Caco-2 (cell line): ENCODE measurements at regions not wholly inside any gene's neighbourhood (a gene's known extent, or its start where the extent isn't known, plus 50 kb on each side); places are given as distances from the start of the nearest gene placed in this dataset.

Experiments used
- BruUV-seq: library from RNA; stranded (reverse); fragments of 400-500 nt; replicated peaks from 2 replicates; lab custom pipeline; 2021; lab: Mats Ljungman, UMichigan
- CTCF ChIA-PET: fragments of 300-600 bp; sonication (Branson Sonifier 250); formaldehyde crosslinking; loops from one replicate; lab custom pipeline; 2022; ENCODE audit warnings: antibody characterized with exemption; lab: Charles Lee
- POLR2A ChIA-PET: fragments of 300-600 bp; sonication (Branson Sonifier 250); formaldehyde crosslinking; loops from one replicate; lab custom pipeline; 2022; ENCODE audit warnings: antibody characterized with exemption; lab: Charles Lee
- DNase-seq, 2 experiments: peaks; one replicate each; pipeline versions ENCODE4 v3.0.0 to v3.0.0-alpha.2; 2020 to 2022
- H3K27me3 ChIP-seq: replicated peaks from 2 replicates; pipeline ENCODE4 v1.6.0; 2011; ENCODE audit warnings: low read length; ENCODE audit not compliant: control insufficient read depth, insufficient read depth
- H3K36me3 ChIP-seq: 2 replicates; pipeline ENCODE4 v1.5.1; 2011; ENCODE audit warnings: low read length; ENCODE audit not compliant: control insufficient read depth, insufficient read depth
- H3K4me1 ChIP-seq: fragments of 250-450 bp; sonication (Bioruptor Pico); 2 replicates; pipeline ENCODE4 v1.5.1; 2020; ENCODE audit warnings: mild to moderate bottlenecking
- H3K4me3 ChIP-seq: 2 replicates; pipeline ENCODE4 v1.5.1; 2011; ENCODE audit warnings: low read depth, mild to moderate bottlenecking, control low read depth, low read length
- H3K9me3 ChIP-seq: fragments of 250-450 bp; sonication (Bioruptor Pico); 2 replicates; pipeline ENCODE4 v1.5.1; 2020; ENCODE audit warnings: mild to moderate bottlenecking, moderate library complexity
- H3K27ac Mint-ChIP-seq: one replicate; pipeline ENCODE4 v1.8.0; 2022; ENCODE audit warnings: mixed read lengths; ENCODE audit not compliant: unreplicated experiment
- H3K27me3 Mint-ChIP-seq: one replicate; pipeline ENCODE4 v1.8.0; 2022; ENCODE audit warnings: mixed read lengths; ENCODE audit not compliant: insufficient read depth, unreplicated experiment
- H3K36me3 Mint-ChIP-seq: one replicate; pipeline ENCODE4 v1.8.0; 2022; ENCODE audit warnings: mild to moderate bottlenecking, mixed read lengths; ENCODE audit not compliant: insufficient read depth, unreplicated experiment
- H3K4me1 Mint-ChIP-seq: one replicate; pipeline ENCODE4 v1.8.0; 2022; ENCODE audit warnings: low read depth, mixed read lengths; ENCODE audit not compliant: unreplicated experiment
- H3K4me3 Mint-ChIP-seq: one replicate; pipeline ENCODE4 v1.8.0; 2022; ENCODE audit warnings: mild to moderate bottlenecking, moderate library complexity, mixed read lengths; ENCODE audit not compliant: unreplicated experiment
- H3K9me3 Mint-ChIP-seq: one replicate; pipeline ENCODE4 v1.8.0; 2022; ENCODE audit warnings: mixed read lengths; ENCODE audit not compliant: unreplicated experiment
- intact Hi-C: fragments of 100-400 bp; cut with micrococcal nuclease; formaldehyde crosslinking; loops from one replicate; pipeline ENCODE4 v1.10.0; 2022; ENCODE audit not compliant: unreplicated experiment
- TF ChIP-seq, protein P1 (sequence below), 2 experiments: fragments of 200-600 bp in 1 of 2; IDR thresholded peaks; 1 replicate in 1 of 2; 2 replicates in 1 of 2; pipeline versions ENCODE4 v1.5.1 to v1.8.0; 2011 to 2022; ENCODE audit warnings: antibody characterized with exemption in 1 of 2, control low read depth in 1 of 2, inconsistent platforms in 1 of 2, low read depth in 1 of 2, low read length in 1 of 2, mild to moderate bottlenecking in 1 of 2, moderate library complexity in 1 of 2; ENCODE audit not compliant: insufficient read depth in 1 of 2, severe bottlenecking in 1 of 2, unreplicated experiment in 1 of 2

DNA sequence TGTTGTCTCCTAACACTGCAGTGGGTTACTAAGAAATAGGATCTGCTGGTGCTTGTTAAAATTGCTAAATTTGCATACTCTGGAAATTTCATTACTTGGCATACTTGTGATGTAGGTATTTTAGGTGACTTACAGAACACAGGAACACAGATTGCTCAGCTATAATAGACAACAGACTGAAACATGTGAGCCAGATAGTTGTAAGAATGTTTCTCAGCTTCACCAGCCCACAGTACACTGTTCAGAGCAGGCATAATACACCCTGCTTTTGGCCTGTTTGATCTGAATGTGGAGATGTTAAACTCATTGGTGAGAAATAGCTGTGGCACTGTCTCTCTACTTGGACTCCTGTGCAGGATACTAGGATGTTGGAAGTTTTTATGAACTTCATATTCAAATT, 275.7 kb downstream of the CSNK1G3 start:
- no peak overlapping the region for H3K27ac Mint-ChIP-seq
- H3K4me1 ChIP-seq: no peaks in the 10 kb centered on the region
- H3K27me3 Mint-ChIP-seq: no peaks in the 10 kb centered on the region
- ChIA-PET POLR2A (no interaction called here), CTCF (no interaction called here)
- BruUV-seq: no TSS peak
- TF ChIP-seq, protein P1, sequence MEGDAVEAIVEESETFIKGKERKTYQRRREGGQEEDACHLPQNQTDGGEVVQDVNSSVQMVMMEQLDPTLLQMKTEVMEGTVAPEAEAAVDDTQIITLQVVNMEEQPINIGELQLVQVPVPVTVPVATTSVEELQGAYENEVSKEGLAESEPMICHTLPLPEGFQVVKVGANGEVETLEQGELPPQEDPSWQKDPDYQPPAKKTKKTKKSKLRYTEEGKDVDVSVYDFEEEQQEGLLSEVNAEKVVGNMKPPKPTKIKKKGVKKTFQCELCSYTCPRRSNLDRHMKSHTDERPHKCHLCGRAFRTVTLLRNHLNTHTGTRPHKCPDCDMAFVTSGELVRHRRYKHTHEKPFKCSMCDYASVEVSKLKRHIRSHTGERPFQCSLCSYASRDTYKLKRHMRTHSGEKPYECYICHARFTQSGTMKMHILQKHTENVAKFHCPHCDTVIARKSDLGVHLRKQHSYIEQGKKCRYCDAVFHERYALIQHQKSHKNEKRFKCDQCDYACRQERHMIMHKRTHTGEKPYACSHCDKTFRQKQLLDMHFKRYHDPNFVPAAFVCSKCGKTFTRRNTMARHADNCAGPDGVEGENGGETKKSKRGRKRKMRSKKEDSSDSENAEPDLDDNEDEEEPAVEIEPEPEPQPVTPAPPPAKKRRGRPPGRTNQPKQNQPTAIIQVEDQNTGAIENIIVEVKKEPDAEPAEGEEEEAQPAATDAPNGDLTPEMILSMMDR (IDR thresholded peaks at IDR 0.05; ENCODE audit: insufficient read depth in 1 of 2, low read depth in 1 of 2, low read length in 1 of 2, severe bottlenecking in 1 of 2, unreplicated experiment in 1 of 2): no peak
- no peak overlapping the region for H3K4me3 Mint-ChIP-seq
- H3K36me3 Mint-ChIP-seq: no peaks in the 10 kb centered on the region
- no peak for DNase-seq
- H3K9me3 Mint-ChIP-seq: peaks cover 10% of the 10 kb centered on the region
- no peaks in the 10 kb centered on the region for H3K4me1 Mint-ChIP-seq
- H3K36me3 ChIP-seq: no peaks in the 10 kb centered on the region
- H3K9me3 ChIP-seq: peaks cover 4% of the 10 kb centered on the region
- H3K27me3 ChIP-seq: no peaks in the 10 kb centered on the region
- intact Hi-C loops: no loop called here
- no peak overlapping the region for H3K4me3 ChIP-seq

DNA sequence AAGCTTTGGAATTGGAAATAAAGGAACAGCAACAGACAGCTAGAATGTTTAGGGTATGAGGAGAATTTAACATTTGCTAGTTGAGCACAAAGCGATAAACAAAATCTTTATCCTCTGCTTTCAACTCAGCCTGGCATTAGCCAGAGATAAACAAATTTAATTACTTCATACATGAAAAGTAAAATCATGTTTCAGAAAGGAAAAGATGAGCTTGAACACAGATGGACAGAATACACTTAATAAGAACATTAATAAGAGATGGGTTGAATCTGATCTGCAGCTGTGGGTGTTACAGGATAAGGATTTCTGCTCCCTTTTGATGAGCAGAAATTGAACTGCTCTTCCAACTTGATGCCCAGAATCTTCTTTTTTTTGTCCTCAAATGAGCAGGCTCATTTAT, 275.2 kb downstream of the CSNK1G3 start:
- H3K4me1 ChIP-seq: no peaks in the 10 kb centered on the region
- Mint-ChIP-seq H3K27ac (no peak overlapping the region), H3K27me3 (no peaks in the 10 kb centered on the region), H3K4me1 (no peaks in the 10 kb centered on the region), H3K9me3 (peaks cover 10% of the 10 kb centered on the region), H3K4me3 (no peak overlapping the region), H3K36me3 (no peaks in the 10 kb centered on the region)
- no TSS peak for BruUV-seq
- TF ChIP-seq, protein P1 (IDR thresholded peaks at IDR 0.05; ENCODE audit: insufficient read depth in 1 of 2, low read depth in 1 of 2, low read length in 1 of 2, severe bottlenecking in 1 of 2, unreplicated experiment in 1 of 2): no peak
- no peak overlapping the region for H3K4me3 ChIP-seq
- DNase-seq: no peak
- H3K36me3 ChIP-seq: no peaks in the 10 kb centered on the region
- ChIA-PET CTCF (no interaction called here), POLR2A (no interaction called here)
- peaks cover 4% of the 10 kb centered on the region for H3K9me3 ChIP-seq
- H3K27me3 ChIP-seq: no peaks in the 10 kb centered on the region
- intact Hi-C loops: no loop called here

DNA sequence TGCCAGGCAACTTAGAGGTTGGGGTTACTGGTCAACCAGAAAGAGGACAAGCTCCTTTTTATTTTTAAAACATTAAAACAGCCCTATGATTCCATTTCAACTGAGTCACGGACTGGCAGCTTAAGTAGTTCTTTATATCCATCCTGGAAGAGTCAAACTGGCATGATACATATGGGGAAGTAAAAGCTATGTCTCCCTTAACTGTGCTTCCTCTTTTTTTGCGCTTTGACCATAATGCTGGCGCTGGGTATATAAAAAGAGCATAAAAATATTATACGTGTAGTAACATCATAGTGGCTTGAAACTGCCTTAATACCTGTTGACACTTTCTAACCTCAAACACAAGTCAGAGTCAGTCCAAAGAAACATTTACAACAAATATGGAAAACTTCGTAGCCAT, 274.4 kb downstream of the CSNK1G3 start:
- H3K4me1 ChIP-seq: no peaks in the 10 kb centered on the region
- Mint-ChIP-seq H3K9me3 (peaks cover 10% of the 10 kb centered on the region), H3K4me1 (no peaks in the 10 kb centered on the region), H3K27me3 (no peaks in the 10 kb centered on the region), H3K27ac (no peak overlapping the region), H3K4me3 (no peak overlapping the region), H3K36me3 (no peaks in the 10 kb centered on the region)
- H3K9me3 ChIP-seq: peaks cover 4% of the 10 kb centered on the region
- intact Hi-C loops: no loop called here
- H3K27me3 ChIP-seq: no peaks in the 10 kb centered on the region
- H3K4me3 ChIP-seq: no peak overlapping the region
- ChIA-PET POLR2A (no interaction called here), CTCF (no interaction called here)
- DNase-seq: no peak
- H3K36me3 ChIP-seq: no peaks in the 10 kb centered on the region
- TF ChIP-seq, protein P1 (IDR thresholded peaks at IDR 0.05; ENCODE audit: insufficient read depth in 1 of 2, low read depth in 1 of 2, low read length in 1 of 2, severe bottlenecking in 1 of 2, unreplicated experiment in 1 of 2): no peak
- BruUV-seq: no TSS peak
